HEK293T (cell line): ENCODE measurements at regions not wholly inside any gene's neighbourhood (a gene's known extent, or its start where the extent isn't known, plus 50 kb on each side); places are given as distances from the start of the nearest gene placed in this dataset.

Experiments used
- ARNT ChIP-seq: fragments of 450-650 bp; IDR thresholded peaks from 2 replicates; pipeline ENCODE4 v1.6.1; 2017; ENCODE audit warnings: mild to moderate bottlenecking
- BHLHE40 ChIP-seq: fragments of 450-650 bp; IDR thresholded peaks from 2 replicates; pipeline ENCODE4 v1.6.1; 2016; ENCODE audit warnings: mild to moderate bottlenecking, moderate library complexity, borderline replicate concordance
- ELF4 ChIP-seq: fragments of 450-650 bp; IDR thresholded peaks from 2 replicates; pipeline ENCODE4 v1.6.1; 2017; ENCODE audit warnings: antibody characterized with exemption
- HDGF ChIP-seq: fragments of 450-650 bp; IDR thresholded peaks from 2 replicates; pipeline ENCODE4 v1.6.1; 2017; ENCODE audit warnings: antibody characterized with exemption, borderline replicate concordance
- SP1 ChIP-seq: fragments of 450-650 bp; IDR thresholded peaks from 2 replicates; pipeline ENCODE4 v1.6.1; 2017

DNA sequence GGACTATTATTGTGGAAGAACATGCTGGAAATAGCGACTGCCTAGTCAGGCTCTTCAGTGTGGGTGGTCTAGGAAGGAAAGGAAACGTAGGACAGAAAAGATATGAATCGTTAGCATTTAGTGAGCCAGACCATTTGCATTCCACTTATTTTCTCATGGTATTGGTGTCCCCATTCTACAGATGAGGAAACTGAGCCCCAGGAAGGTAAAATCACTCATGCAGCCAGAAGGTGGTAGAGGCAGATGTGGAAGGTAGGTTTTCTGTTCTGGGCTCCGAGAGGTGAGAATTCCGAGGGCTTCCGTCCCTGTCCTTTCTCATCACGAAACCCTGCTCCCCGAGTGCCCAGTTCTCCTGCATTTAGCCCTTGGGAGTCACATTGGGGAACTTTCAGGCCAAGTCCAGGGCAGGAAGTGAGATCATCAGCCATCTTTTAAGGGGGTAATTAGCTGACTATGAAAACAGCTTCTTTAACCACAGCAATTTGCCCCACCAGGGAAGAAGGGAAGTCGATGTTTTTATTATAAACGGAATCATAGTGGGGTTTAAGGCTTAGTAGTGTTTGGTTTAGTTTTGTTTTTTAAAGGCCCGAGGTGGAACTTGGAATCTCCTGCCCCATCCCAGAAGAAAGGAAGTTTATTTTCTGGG lies 110.7 kb upstream of the IRX3 start:
- TF ChIP-seq BHLHE40 = no peak
- TF ChIP-seq SP1 = no peak
- no peak for TF ChIP-seq ARNT
- TF ChIP-seq ELF4 = no peak
- TF ChIP-seq HDGF = no peak
